ENCODE measurements at regions not wholly inside any gene's neighbourhood (a gene's known extent, or its start where the extent isn't known, plus 50 kb on each side); places are given as distances from the start of the nearest gene placed in this dataset.

DNA sequence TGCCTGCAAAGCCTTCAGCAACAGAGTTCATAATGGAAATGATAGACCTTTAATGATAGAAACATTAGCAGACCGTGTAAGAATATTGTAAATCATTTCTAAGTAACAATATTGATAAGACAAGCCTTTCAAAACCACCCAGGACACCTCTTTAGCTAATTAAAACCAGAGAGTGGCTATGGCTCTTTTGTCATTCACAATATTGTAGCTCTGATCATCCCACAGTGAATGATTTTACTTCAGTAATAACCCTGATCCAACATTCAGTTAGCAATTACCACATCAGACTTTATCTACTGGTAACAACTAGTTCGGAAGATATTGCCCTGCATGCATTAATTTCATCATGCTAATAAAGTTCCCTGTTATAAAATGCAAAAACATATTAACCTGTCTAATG is 432.6 kb downstream of the DTWD2 start:
- Histone ChIP-seq H3K9me3 (ENCODE audit: control insufficient read depth, low read length) (no peaks in the 10 kb centered on the region), H3K27me3 (ENCODE audit: control insufficient read depth in 1 of 2, insufficient read depth in 2 of 2, low read length in 1 of 2) (no peaks in the 10 kb centered on the region), H3K4me1 (ENCODE audit: control insufficient read depth in 1 of 2, insufficient read depth in 2 of 2, low read length in 2 of 2) (peaks cover 1 to 4% of the 10 kb centered on the region in 2 donors), H3K27ac (ENCODE audit: low read depth in 1 of 2, low read length in 2 of 2) (no peak overlapping the region), H3K36me3 (ENCODE audit: control insufficient read depth in 1 of 2, insufficient read depth in 2 of 2, low read length in 1 of 2) (no peaks in the 10 kb centered on the region), H3K4me3 (ENCODE audit: low read length in 2 of 2) (no peak overlapping the region)
- intact Hi-C loops (cut with DNase I) = no loop called here
- ATAC-seq (ENCODE audit: low FRiP score) = no peak
- DNase-seq = no peak
- WGBS, 2 donors = 90 to 95% methylated on average over 2 of the region's 2 CpGs

DNA sequence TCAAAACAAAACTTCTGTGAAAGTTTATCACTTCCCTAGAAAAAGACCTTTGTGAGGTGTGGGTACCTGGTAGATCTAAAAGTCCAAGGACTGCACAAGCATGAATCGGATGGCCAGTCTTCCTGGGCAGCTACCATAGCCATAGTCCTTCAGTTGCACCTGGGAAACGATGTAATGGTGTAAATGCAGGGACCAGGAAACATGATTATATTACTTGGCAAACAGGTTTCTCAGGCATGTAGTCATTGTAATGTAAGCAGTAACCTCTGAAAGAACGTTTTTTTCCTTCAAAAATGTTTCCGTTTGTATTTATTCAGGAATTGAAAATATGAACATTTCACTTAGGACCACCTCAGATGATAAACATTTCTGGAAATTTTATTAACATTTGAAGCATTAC is 433.4 kb downstream of the DTWD2 start:
- no peaks in the 10 kb centered on the region for H3K9me3 ChIP-seq (ENCODE audit: control insufficient read depth, low read length)
- intact Hi-C loops (cut with DNase I) = no loop called here
- H3K27ac ChIP-seq (ENCODE audit: low read depth in 1 of 2, low read length in 2 of 2) = no peak overlapping the region
- no peak for DNase-seq
- peaks cover 1 to 4% of the 10 kb centered on the region in 2 donors for H3K4me1 ChIP-seq (ENCODE audit: control insufficient read depth in 1 of 2, insufficient read depth in 2 of 2, low read length in 2 of 2)
- ATAC-seq (ENCODE audit: low FRiP score) = no peak
- H3K27me3 ChIP-seq (ENCODE audit: control insufficient read depth in 1 of 2, insufficient read depth in 2 of 2, low read length in 1 of 2) = no peaks in the 10 kb centered on the region
- 66 to 72% methylated on average over 4 of the region's 4 CpGs for WGBS, 2 donors
- no peaks in the 10 kb centered on the region for H3K36me3 ChIP-seq (ENCODE audit: control insufficient read depth in 1 of 2, insufficient read depth in 2 of 2, low read length in 1 of 2)
- H3K4me3 ChIP-seq (ENCODE audit: low read length in 2 of 2) = no peak overlapping the region

- H3K36me3 ChIP-seq (ENCODE audit: control insufficient read depth in 1 of 2, insufficient read depth in 2 of 2, low read length in 1 of 2) = no peaks in the 10 kb centered on the region
- 96 to 97% methylated on average over 2 of the region's 2 CpGs for WGBS, 2 donors
- intact Hi-C loops (cut with DNase I) = no loop called here
- peaks cover 1 to 4% of the 10 kb centered on the region in 2 donors for H3K4me1 ChIP-seq (ENCODE audit: control insufficient read depth in 1 of 2, insufficient read depth in 2 of 2, low read length in 2 of 2)
- no peak for DNase-seq
- H3K27me3 ChIP-seq (ENCODE audit: control insufficient read depth in 1 of 2, insufficient read depth in 2 of 2, low read length in 1 of 2) = no peaks in the 10 kb centered on the region
- ATAC-seq (ENCODE audit: low FRiP score) = no peak
- no peak overlapping the region for H3K27ac ChIP-seq (ENCODE audit: low read depth in 1 of 2, low read length in 2 of 2)
- no peaks in the 10 kb centered on the region for H3K9me3 ChIP-seq (ENCODE audit: control insufficient read depth, low read length)
- H3K4me3 ChIP-seq (ENCODE audit: low read length in 2 of 2) = no peak overlapping the region
Observed at GRCh38 chr5:118554241-118554640, 434.1 kb downstream of the DTWD2 start.

- peak; percentile 81 for ATAC-seq (ENCODE audit: low FRiP score)
- Histone ChIP-seq H3K9me3 (ENCODE audit: control insufficient read depth, low read length) (no peaks in the 10 kb centered on the region), H3K4me3 (ENCODE audit: low read length in 2 of 2) (no peak overlapping the region), H3K36me3 (ENCODE audit: control insufficient read depth in 1 of 2, insufficient read depth in 2 of 2, low read length in 1 of 2) (no peaks in the 10 kb centered on the region), H3K4me1 (ENCODE audit: control insufficient read depth in 1 of 2, insufficient read depth in 2 of 2, low read length in 2 of 2) (peaks cover 1 to 4% of the 10 kb centered on the region in 2 donors), H3K27ac (ENCODE audit: low read depth in 1 of 2, low read length in 2 of 2) (no peak overlapping the region), H3K27me3 (ENCODE audit: control insufficient read depth in 1 of 2, insufficient read depth in 2 of 2, low read length in 1 of 2) (no peaks in the 10 kb centered on the region)
- intact Hi-C loops (cut with DNase I) = no loop called here
- DNase-seq = peak; percentile 68 to 81
- 5 to 9% methylated on average over 3 of the region's 3 CpGs for WGBS, 2 donors
Observed at GRCh38 chr5:118553662-118554061, 434.7 kb downstream of the DTWD2 start.

- Histone ChIP-seq H3K9me3 (ENCODE audit: control insufficient read depth, low read length) (no peaks in the 10 kb centered on the region), H3K27me3 (ENCODE audit: control insufficient read depth in 1 of 2, insufficient read depth in 2 of 2, low read length in 1 of 2) (no peaks in the 10 kb centered on the region), H3K4me1 (ENCODE audit: control insufficient read depth in 1 of 2, insufficient read depth in 2 of 2, low read length in 2 of 2) (peaks cover 1 to 4% of the 10 kb centered on the region in 2 donors), H3K4me3 (ENCODE audit: low read length in 2 of 2) (no peak overlapping the region), H3K36me3 (ENCODE audit: control insufficient read depth in 1 of 2, insufficient read depth in 2 of 2, low read length in 1 of 2) (no peaks in the 10 kb centered on the region), H3K27ac (ENCODE audit: low read depth in 1 of 2, low read length in 2 of 2) (no peak overlapping the region)
- 73% methylated on average over 2 of the region's 2 CpGs for WGBS, 2 donors
- DNase-seq (no peak), ATAC-seq (ENCODE audit: low FRiP score) (no peak)
- intact Hi-C loops (cut with DNase I) = no loop called here
Observed at GRCh38 chr5:118552731-118553360, 435.5 kb downstream of the DTWD2 start.

DNA sequence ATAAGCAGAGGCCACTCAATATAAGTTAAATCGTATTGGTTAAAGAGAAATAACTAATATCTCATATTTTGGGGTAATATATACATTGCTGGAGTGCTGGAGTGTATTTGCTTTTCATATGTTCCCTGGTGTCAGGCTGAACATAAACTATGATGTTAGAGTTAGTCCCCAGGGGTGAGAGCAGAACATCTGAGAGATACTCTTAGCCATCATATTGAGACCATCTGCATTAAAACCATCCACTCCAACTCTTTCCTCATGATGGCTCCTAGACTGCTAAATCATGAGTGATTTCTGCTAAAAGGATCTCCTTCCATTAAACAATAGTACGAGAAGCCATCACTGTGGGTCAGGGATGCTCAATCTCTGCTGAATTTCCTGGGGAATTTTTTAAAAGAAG is 436.2 kb downstream of the DTWD2 start:
- Histone ChIP-seq H3K4me1 (ENCODE audit: control insufficient read depth in 1 of 2, insufficient read depth in 2 of 2, low read length in 2 of 2) (peaks cover 1 to 4% of the 10 kb centered on the region in 2 donors), H3K9me3 (ENCODE audit: control insufficient read depth, low read length) (no peaks in the 10 kb centered on the region), H3K27me3 (ENCODE audit: control insufficient read depth in 1 of 2, insufficient read depth in 2 of 2, low read length in 1 of 2) (no peaks in the 10 kb centered on the region), H3K27ac (ENCODE audit: low read depth in 1 of 2, low read length in 2 of 2) (no peak overlapping the region), H3K4me3 (ENCODE audit: low read length in 2 of 2) (no peak overlapping the region), H3K36me3 (ENCODE audit: control insufficient read depth in 1 of 2, insufficient read depth in 2 of 2, low read length in 1 of 2) (no peaks in the 10 kb centered on the region)
- ATAC-seq (ENCODE audit: low FRiP score) = no peak
- intact Hi-C loops (cut with DNase I) = no loop called here
- no peak for DNase-seq
- WGBS, 2 donors = 87 to 92% methylated on average over 2 of the region's 2 CpGs

DNA sequence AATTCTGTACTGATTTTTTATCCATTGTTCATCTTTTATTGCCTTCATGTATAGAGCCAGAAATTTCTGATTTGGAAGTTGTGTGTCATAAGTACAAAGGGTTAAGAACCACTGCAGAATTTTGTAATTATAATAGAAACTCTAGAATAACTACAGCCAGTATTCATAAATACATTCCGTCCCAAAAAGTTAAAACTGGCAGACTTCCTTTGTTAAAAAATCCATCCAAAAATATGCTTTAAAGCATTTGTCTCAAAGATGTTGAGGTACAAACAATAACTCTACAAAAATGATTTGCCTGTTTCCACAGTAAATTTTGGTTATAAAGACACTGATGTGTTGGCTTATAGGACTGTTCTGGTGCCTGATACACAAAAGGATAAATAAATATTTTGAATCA is 436.6 kb downstream of the DTWD2 start:
- 4 to 5% methylated on average over 1 of the region's 1 CpG for WGBS, 2 donors
- intact Hi-C loops (cut with DNase I) = no loop called here
- no peak overlapping the region for H3K4me3 ChIP-seq (ENCODE audit: low read length in 2 of 2)
- H3K27ac ChIP-seq (ENCODE audit: low read depth in 1 of 2, low read length in 2 of 2) = no peak overlapping the region
- ATAC-seq (ENCODE audit: low FRiP score) = no peak
- no peaks in the 10 kb centered on the region for H3K27me3 ChIP-seq (ENCODE audit: control insufficient read depth in 1 of 2, insufficient read depth in 2 of 2, low read length in 1 of 2)
- no peak for DNase-seq
- H3K4me1 ChIP-seq (ENCODE audit: control insufficient read depth in 1 of 2, insufficient read depth in 2 of 2, low read length in 2 of 2) = peaks cover 1 to 4% of the 10 kb centered on the region in 2 donors
- no peaks in the 10 kb centered on the region for H3K36me3 ChIP-seq (ENCODE audit: control insufficient read depth in 1 of 2, insufficient read depth in 2 of 2, low read length in 1 of 2)
- no peaks in the 10 kb centered on the region for H3K9me3 ChIP-seq (ENCODE audit: control insufficient read depth, low read length)

- Histone ChIP-seq H3K27ac (ENCODE audit: low read depth in 1 of 2, low read length in 2 of 2) (no peak overlapping the region), H3K4me1 (ENCODE audit: control insufficient read depth in 1 of 2, insufficient read depth in 2 of 2, low read length in 2 of 2) (peaks cover 1 to 4% of the 10 kb centered on the region in 2 donors), H3K9me3 (ENCODE audit: control insufficient read depth, low read length) (no peaks in the 10 kb centered on the region), H3K27me3 (ENCODE audit: control insufficient read depth in 1 of 2, insufficient read depth in 2 of 2, low read length in 1 of 2) (no peaks in the 10 kb centered on the region), H3K36me3 (ENCODE audit: control insufficient read depth in 1 of 2, insufficient read depth in 2 of 2, low read length in 1 of 2) (no peaks in the 10 kb centered on the region), H3K4me3 (ENCODE audit: low read length in 2 of 2) (no peak overlapping the region)
- DNase-seq (no peak), ATAC-seq (ENCODE audit: low FRiP score) (no peak)
- intact Hi-C loops (cut with DNase I) = no loop called here
Observed at GRCh38 chr5:118551031-118551430, 437.3 kb downstream of the DTWD2 start.

DNA sequence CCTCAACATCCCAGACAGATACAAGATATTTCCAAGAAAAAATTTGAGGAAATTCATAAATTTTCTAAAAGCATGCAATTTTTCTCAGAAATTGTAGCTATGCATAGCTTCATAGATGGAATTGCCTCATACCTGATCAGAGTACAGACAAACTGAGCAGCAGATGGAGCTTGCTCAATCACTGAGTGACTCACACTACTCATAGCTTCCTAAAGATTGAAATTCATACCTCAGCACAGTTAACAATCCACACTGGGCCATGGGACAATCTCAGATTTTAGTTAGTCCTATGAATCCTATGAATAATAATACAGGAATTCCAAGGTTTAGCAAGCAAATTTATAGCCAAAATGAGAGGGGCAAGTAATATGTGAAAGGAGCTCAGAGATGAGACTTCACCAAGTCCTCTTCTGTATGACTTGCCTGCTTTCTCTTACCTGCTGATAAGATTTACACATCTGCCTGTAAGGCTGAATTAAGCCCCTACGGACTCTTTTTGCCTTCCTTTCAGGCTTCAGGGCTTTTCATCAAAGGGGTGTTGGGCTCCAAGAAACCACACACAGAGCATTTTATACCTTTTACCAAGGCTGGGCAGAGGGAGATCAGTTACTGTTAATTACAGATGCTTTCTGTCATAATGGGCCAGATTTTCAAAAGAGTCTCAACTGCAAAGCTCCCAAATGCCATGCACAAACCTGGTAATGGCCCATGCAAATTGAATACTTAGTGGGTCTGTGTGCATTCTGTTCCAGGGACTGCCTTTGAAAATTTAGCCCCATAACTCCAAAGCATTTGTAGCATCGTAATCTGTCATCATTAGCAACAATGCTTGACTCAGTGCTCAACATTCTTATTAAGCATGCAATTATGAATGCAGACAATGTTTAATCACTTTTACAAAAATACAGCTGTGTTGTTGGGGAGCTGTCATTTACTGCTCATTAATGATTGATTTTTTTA is 439.3 kb downstream of the DTWD2 start:
- WGBS, 2 donors = 94 to 97% methylated on average over 2 of the region's 2 CpGs
- Histone ChIP-seq H3K36me3 (ENCODE audit: control insufficient read depth in 1 of 2, insufficient read depth in 2 of 2, low read length in 1 of 2) (no peaks in the 10 kb centered on the region), H3K27me3 (ENCODE audit: control insufficient read depth in 1 of 2, insufficient read depth in 2 of 2, low read length in 1 of 2) (no peaks in the 10 kb centered on the region), H3K27ac (ENCODE audit: low read depth in 1 of 2, low read length in 2 of 2) (no peak overlapping the region), H3K4me1 (ENCODE audit: control insufficient read depth in 1 of 2, insufficient read depth in 2 of 2, low read length in 2 of 2) (peaks cover 1 to 4% of the 10 kb centered on the region in 2 donors), H3K9me3 (ENCODE audit: control insufficient read depth, low read length) (no peaks in the 10 kb centered on the region), H3K4me3 (ENCODE audit: low read length in 2 of 2) (no peak overlapping the region)
- DNase-seq (no peak), ATAC-seq (ENCODE audit: low FRiP score) (no peak)
- intact Hi-C loops (cut with DNase I) = no loop called here

Measured in aorta (tissue), 5 donors.